ENCODE measurements at regions not wholly inside any gene's neighbourhood (a gene's known extent, or its start where the extent isn't known, plus 50 kb on each side); places are given as distances from the start of the nearest gene placed in this dataset.

GRCh38 chr12:114760151-114760877 lies 76.3 kb upstream of the TBX3 start:
- Mint-ChIP-seq H3K4me1 (no peaks in the 10 kb centered on the region), H3K9me3 (peaks cover 4% of the 10 kb centered on the region), H3K4me3 (no peak overlapping the region), H3K27me3 (no peaks in the 10 kb centered on the region), H3K36me3 (ENCODE audit: low read depth) (no peaks in the 10 kb centered on the region), H3K27ac (no peak overlapping the region)
- ATAC-seq (no peak), DNase-seq (no peak)

GRCh38 chr12:114759635-114760034 lies 75.7 kb upstream of the TBX3 start:
- ATAC-seq = no peak
- no peaks in the 10 kb centered on the region for H3K4me1 Mint-ChIP-seq

GRCh38 chr12:114757684-114758325 lies 73.8 kb upstream of the TBX3 start:
- Mint-ChIP-seq H3K4me3 (no peak overlapping the region), H3K9me3 (peaks cover 3% of the 10 kb centered on the region)
- no peak for ATAC-seq

More at GRCh38 chr12:114759635-114760034, 75.7 kb upstream of the TBX3 start:
- Mint-ChIP-seq H3K4me3 (no peak overlapping the region), H3K27me3 (no peaks in the 10 kb centered on the region), H3K36me3 (ENCODE audit: low read depth) (no peaks in the 10 kb centered on the region), H3K9me3 (peaks cover 4% of the 10 kb centered on the region), H3K27ac (no peak overlapping the region)
- DNase-seq = no peak

GRCh38 chr12:114752217-114752616 lies 68.2 kb upstream of the TBX3 start:
- Mint-ChIP-seq H3K27ac (no peak overlapping the region), H3K4me1 (no peaks in the 10 kb centered on the region), H3K36me3 (ENCODE audit: low read depth) (no peaks in the 10 kb centered on the region)

More at GRCh38 chr12:114757684-114758325, 73.8 kb upstream of the TBX3 start:
- H3K4me1 Mint-ChIP-seq = no peaks in the 10 kb centered on the region
- no peak for DNase-seq
- H3K36me3 Mint-ChIP-seq (ENCODE audit: low read depth) = no peaks in the 10 kb centered on the region
- H3K27me3 Mint-ChIP-seq = no peaks in the 10 kb centered on the region
- H3K27ac Mint-ChIP-seq = no peak overlapping the region

GRCh38 chr12:114751712-114752111 lies 67.7 kb upstream of the TBX3 start:
- Mint-ChIP-seq H3K36me3 (ENCODE audit: low read depth) (no peaks in the 10 kb centered on the region), H3K4me1 (no peaks in the 10 kb centered on the region), H3K27ac (no peak overlapping the region), H3K9me3 (no peaks in the 10 kb centered on the region), H3K4me3 (no peak overlapping the region), H3K27me3 (no peaks in the 10 kb centered on the region)
- DNase-seq (no peak), ATAC-seq (no peak)

More at GRCh38 chr12:114752217-114752616, 68.2 kb upstream of the TBX3 start:
- ATAC-seq (no peak), DNase-seq (no peak)
- Mint-ChIP-seq H3K9me3 (no peaks in the 10 kb centered on the region), H3K4me3 (no peak overlapping the region), H3K27me3 (no peaks in the 10 kb centered on the region)

- H3K36me3 Mint-ChIP-seq (ENCODE audit: low read depth) = no peaks in the 10 kb centered on the region
- H3K4me1 Mint-ChIP-seq = no peaks in the 10 kb centered on the region
- H3K9me3 Mint-ChIP-seq = no peaks in the 10 kb centered on the region
- H3K27me3 Mint-ChIP-seq = no peaks in the 10 kb centered on the region
- DNase-seq = no peak
- no peak overlapping the region for H3K27ac Mint-ChIP-seq
- H3K4me3 Mint-ChIP-seq = no peak overlapping the region
- no peak for ATAC-seq
Measured at GRCh38 chr12:114750917-114751316, 66.9 kb upstream of the TBX3 start.

GRCh38 chr12:114749065-114749464 lies 65.1 kb upstream of the TBX3 start:
- Mint-ChIP-seq H3K9me3 (no peaks in the 10 kb centered on the region), H3K27me3 (no peaks in the 10 kb centered on the region), H3K4me3 (no peak overlapping the region), H3K27ac (no peak overlapping the region), H3K4me1 (no peaks in the 10 kb centered on the region), H3K36me3 (ENCODE audit: low read depth) (no peaks in the 10 kb centered on the region)
- no peak for DNase-seq
- ATAC-seq = no peak

- no peaks in the 10 kb centered on the region for H3K9me3 Mint-ChIP-seq
- DNase-seq = no peak
- ATAC-seq = no peak
Measured at GRCh38 chr12:114747012-114747858, 63.3 kb upstream of the TBX3 start.

GRCh38 chr12:114746297-114747011 lies 62.5 kb upstream of the TBX3 start:
- Mint-ChIP-seq H3K27ac (no peak overlapping the region), H3K36me3 (ENCODE audit: low read depth) (no peaks in the 10 kb centered on the region), H3K9me3 (no peaks in the 10 kb centered on the region), H3K27me3 (peaks cover 4% of the 10 kb centered on the region), H3K4me1 (no peaks in the 10 kb centered on the region), H3K4me3 (no peak overlapping the region)
- ATAC-seq (no peak), DNase-seq (no peak)

More at GRCh38 chr12:114747012-114747858, 63.3 kb upstream of the TBX3 start:
- Mint-ChIP-seq H3K4me1 (no peaks in the 10 kb centered on the region), H3K27ac (no peak overlapping the region), H3K36me3 (ENCODE audit: low read depth) (no peaks in the 10 kb centered on the region), H3K4me3 (no peak overlapping the region), H3K27me3 (peaks cover 4% of the 10 kb centered on the region)

- H3K36me3 Mint-ChIP-seq (ENCODE audit: low read depth) = no peaks in the 10 kb centered on the region
- H3K4me3 Mint-ChIP-seq = no peak overlapping the region
- DNase-seq = no peak
Measured at GRCh38 chr12:114744691-114745090, 60.7 kb upstream of the TBX3 start.

GRCh38 chr12:114744285-114744684 lies 60.3 kb upstream of the TBX3 start:
- DNase-seq (no peak), ATAC-seq (no peak)
- Mint-ChIP-seq H3K36me3 (ENCODE audit: low read depth) (no peaks in the 10 kb centered on the region), H3K27me3 (peaks cover 6% of the 10 kb centered on the region), H3K4me1 (no peaks in the 10 kb centered on the region), H3K4me3 (no peak overlapping the region), H3K9me3 (no peaks in the 10 kb centered on the region), H3K27ac (no peak overlapping the region)

More at GRCh38 chr12:114744691-114745090, 60.7 kb upstream of the TBX3 start:
- no peaks in the 10 kb centered on the region for H3K9me3 Mint-ChIP-seq
- H3K27me3 Mint-ChIP-seq = peaks cover 4% of the 10 kb centered on the region
- no peak overlapping the region for H3K27ac Mint-ChIP-seq
- no peak for ATAC-seq
- no peaks in the 10 kb centered on the region for H3K4me1 Mint-ChIP-seq

- Mint-ChIP-seq H3K27me3 (peaks cover 6% of the 10 kb centered on the region), H3K36me3 (ENCODE audit: low read depth) (no peaks in the 10 kb centered on the region), H3K9me3 (no peaks in the 10 kb centered on the region), H3K4me1 (no peaks in the 10 kb centered on the region), H3K4me3 (no peak overlapping the region), H3K27ac (no peak overlapping the region)
- ATAC-seq (no peak), DNase-seq (no peak)
Measured at GRCh38 chr12:114743799-114744198, 59.8 kb upstream of the TBX3 start.

GRCh38 chr12:114743289-114743688 lies 59.3 kb upstream of the TBX3 start:
- no peaks in the 10 kb centered on the region for H3K9me3 Mint-ChIP-seq
- no peak overlapping the region for H3K4me3 Mint-ChIP-seq
- ATAC-seq (no peak), DNase-seq (no peak)
- H3K27me3 Mint-ChIP-seq = peaks cover 6% of the 10 kb centered on the region
- no peak overlapping the region for H3K27ac Mint-ChIP-seq
- H3K36me3 Mint-ChIP-seq (ENCODE audit: low read depth) = no peaks in the 10 kb centered on the region
- H3K4me1 Mint-ChIP-seq = no peaks in the 10 kb centered on the region

GRCh38 chr12:114742363-114742762 lies 58.4 kb upstream of the TBX3 start:
- Mint-ChIP-seq H3K9me3 (no peaks in the 10 kb centered on the region), H3K4me3 (no peak overlapping the region), H3K27me3 (peaks cover 8% of the 10 kb centered on the region), H3K27ac (no peak overlapping the region), H3K4me1 (no peaks in the 10 kb centered on the region), H3K36me3 (ENCODE audit: low read depth) (no peaks in the 10 kb centered on the region)
- DNase-seq = no peak
- no peak for ATAC-seq

Data from activated naive CD8-positive, alpha-beta T cell treated with anti-CD3 and anti-CD28 coated beads, Interleukin-2, amount 50 U/mL, for 24 hours (primary cell).